Uterus (tissue), 2 donors: ENCODE measurements at regions not wholly inside any gene's neighbourhood (a gene's known extent, or its start where the extent isn't known, plus 50 kb on each side); places are given as distances from the start of the nearest gene placed in this dataset.

ENCODE experiments used
- POLR2A ChIP-seq, 2 donors: fragments of 450-650 bp; IDR thresholded peaks; one replicate each; pipeline ENCODE4 v1.6.1; 2016; ENCODE audit warnings: antibody characterized with exemption in 2 of 2, mild to moderate bottlenecking in 1 of 2, moderate library complexity in 1 of 2
- TF ChIP-seq, protein P1 (sequence below), 4 experiments: fragments of 200-600 bp in 2 of 4; fragments of 450-650 bp in 2 of 4; sonication (generic) in 2 of 4; IDR thresholded peaks; one replicate each; pipeline ENCODE4 v1.5.1; 2016 to 2019; ENCODE audit warnings: antibody characterized with exemption in 4 of 4, mild to moderate bottlenecking in 2 of 4, moderate library complexity in 1 of 4

DNA sequence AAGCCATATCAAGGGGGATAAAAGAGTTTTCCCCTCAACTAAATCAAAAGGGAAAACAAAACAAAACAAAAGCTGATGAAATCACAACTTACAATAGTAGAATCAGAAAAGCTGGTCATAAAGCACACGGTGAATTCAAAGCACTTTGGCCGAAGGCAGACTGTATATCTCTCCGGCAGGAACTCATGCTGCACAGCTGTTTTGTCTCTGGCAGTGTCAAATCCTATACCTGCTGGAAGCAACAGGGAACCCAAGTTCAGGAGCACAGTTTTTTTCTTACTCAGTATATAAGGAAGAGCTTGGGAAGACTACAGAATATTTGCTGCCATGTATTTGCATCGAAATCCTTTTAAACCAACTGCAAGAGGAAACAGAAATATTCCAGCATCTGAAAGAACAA is 213.7 kb downstream of the RFC3 start:
- TF ChIP-seq, protein P1, sequence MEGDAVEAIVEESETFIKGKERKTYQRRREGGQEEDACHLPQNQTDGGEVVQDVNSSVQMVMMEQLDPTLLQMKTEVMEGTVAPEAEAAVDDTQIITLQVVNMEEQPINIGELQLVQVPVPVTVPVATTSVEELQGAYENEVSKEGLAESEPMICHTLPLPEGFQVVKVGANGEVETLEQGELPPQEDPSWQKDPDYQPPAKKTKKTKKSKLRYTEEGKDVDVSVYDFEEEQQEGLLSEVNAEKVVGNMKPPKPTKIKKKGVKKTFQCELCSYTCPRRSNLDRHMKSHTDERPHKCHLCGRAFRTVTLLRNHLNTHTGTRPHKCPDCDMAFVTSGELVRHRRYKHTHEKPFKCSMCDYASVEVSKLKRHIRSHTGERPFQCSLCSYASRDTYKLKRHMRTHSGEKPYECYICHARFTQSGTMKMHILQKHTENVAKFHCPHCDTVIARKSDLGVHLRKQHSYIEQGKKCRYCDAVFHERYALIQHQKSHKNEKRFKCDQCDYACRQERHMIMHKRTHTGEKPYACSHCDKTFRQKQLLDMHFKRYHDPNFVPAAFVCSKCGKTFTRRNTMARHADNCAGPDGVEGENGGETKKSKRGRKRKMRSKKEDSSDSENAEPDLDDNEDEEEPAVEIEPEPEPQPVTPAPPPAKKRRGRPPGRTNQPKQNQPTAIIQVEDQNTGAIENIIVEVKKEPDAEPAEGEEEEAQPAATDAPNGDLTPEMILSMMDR (IDR thresholded peaks at IDR 0.05), result no peak
- no peak for TF ChIP-seq POLR2A (IDR thresholded peaks at IDR 0.05)
